Fibroblast of the aortic adventitia (primary cell): ENCODE measurements at regions not wholly inside any gene's neighbourhood (a gene's known extent, or its start where the extent isn't known, plus 50 kb on each side); places are given as distances from the start of the nearest gene placed in this dataset.
A peak's percentile ranks its signal among the peaks of the same experiment; 100 is the strongest.
"Not testable (repeated sequence)": the region's sequence is repeated elsewhere in the genome, so short reads cannot be mapped to it uniquely, and the experiment has no call there.

Experiments
- DNase-seq: peaks from one replicate; pipeline ENCODE4 v3.0.0-alpha.2; 2010; ENCODE audit warnings: low read depth
- H3K4me3 ChIP-seq: 2 replicates; pipeline ENCODE4 v1.5.1; 2011; ENCODE audit warnings: low read depth, mild to moderate bottlenecking, control low read depth, low read length, moderate library complexity
- CTCF ChIP-seq: IDR thresholded peaks from 2 replicates; pipeline ENCODE4 v1.5.1; 2011; ENCODE audit warnings: mild to moderate bottlenecking, low read length, control low read depth, inconsistent platforms; ENCODE audit not compliant: insufficient read depth

DNA sequence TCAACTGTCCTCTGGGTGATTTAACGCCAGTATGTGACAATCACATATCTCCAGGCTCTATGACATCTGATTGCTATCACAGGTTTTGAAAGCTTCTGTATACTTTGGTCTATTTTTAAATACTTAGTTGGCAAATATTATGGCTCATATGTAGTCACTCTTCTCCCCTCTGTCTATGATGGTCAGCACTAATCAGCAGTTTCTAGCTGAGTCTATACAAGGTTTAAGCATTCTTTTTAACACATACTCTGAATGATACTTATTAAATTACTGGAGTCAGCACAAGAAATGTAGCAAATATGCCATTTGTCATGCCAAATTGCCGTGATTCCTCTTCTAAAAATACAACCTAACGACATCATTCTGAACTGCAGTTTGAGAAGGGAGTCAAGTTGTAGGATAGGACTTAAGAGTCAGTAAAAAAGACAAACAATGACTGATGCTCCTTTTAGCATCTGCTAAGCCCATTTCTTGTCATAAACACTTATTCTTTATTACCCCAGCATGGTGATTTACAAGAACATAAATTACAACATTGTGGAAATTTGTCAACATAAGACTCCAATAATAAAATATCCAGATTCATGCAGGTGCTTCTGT, 947.8 kb downstream of the XPNPEP1 start:
- TF ChIP-seq CTCF = no peak
- no peak for DNase-seq

GRCh38 chr10:108970016-108970415, 953.3 kb downstream of the XPNPEP1 start:
- peak; percentile 21 for DNase-seq
- TF ChIP-seq CTCF = no peak
- H3K4me3 ChIP-seq = no peak overlapping the region

More for the DNA sequence above, 947.8 kb downstream of the XPNPEP1 start:
- H3K4me3 ChIP-seq = no peak overlapping the region

DNA sequence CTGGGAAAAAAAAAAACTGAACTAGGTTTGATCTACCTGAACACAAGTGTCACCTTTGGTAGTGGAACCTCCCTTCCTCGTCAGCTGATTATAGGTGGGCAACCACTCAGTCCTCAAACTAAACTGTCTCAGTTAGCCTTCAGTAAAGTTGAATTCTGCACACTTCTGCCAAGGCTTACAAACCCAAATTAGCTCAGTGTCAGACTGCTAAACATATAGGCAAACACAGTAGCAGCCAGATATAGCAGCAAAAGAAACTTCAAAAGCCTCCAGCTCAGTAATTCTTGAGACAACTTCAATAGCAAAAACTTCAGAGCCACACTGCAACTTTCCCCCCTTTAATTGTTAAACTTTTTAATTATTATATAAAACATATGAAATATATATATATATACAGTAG, 956.9 kb downstream of the XPNPEP1 start:
- no peak for TF ChIP-seq CTCF
- no peak for DNase-seq
- H3K4me3 ChIP-seq = no peak overlapping the region

- no peak overlapping the region for H3K4me3 ChIP-seq
- no peak for TF ChIP-seq CTCF
- no peak for DNase-seq
These were observed 957.3 kb downstream of the XPNPEP1 start for GRCh38 chr10:108966005-108966404.

GRCh38 chr10:108962172-108962571, 961.1 kb downstream of the XPNPEP1 start:
- TF ChIP-seq CTCF = no peak

DNA sequence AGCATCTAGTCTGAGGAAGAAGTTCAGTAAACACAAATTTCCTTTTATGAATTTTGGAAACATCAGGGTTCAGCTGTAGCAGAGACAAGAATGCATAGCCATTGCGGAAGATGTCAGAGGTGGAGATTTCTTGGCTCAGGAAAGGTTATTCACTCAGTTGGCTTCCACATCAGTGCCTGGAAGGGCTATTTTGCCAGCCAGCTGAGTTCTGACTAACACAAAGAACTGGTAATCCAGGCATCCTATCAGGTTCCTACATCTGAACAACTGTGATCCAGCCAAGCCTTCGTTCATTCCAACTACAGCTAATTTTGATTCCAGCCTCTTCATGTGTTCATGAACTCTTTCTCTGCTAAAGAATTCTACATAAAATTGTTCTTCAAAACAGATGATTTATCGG, 965.6 kb downstream of the XPNPEP1 start:
- peak; percentile 35 for DNase-seq
- TF ChIP-seq CTCF = no peak
- H3K4me3 ChIP-seq = no peak overlapping the region

More at GRCh38 chr10:108962172-108962571, 961.1 kb downstream of the XPNPEP1 start:
- no peak overlapping the region for H3K4me3 ChIP-seq
- no peak for DNase-seq

- no peak overlapping the region for H3K4me3 ChIP-seq
- no peak for TF ChIP-seq CTCF
- no peak for DNase-seq
These were observed 967.2 kb downstream of the XPNPEP1 start for GRCh38 chr10:108956149-108956548.

DNA sequence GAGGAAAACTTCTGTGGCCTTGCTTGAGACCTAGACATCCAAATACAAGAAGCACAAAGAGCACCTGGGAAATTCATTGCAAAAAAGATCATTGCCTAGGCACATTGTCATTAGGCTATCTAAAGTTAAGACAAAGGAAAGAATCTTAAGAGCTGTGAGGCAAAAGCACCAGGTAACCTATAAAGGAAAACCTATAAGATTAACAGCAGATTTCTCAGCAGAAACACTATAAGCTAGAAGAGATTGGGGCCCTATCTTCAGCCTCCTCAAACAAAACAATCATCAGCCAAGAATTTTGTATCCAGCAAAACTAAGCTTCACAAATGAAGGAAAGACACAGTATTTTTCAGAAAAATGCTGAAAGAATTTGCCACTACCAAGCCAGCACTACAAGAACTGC, 1003.3 kb downstream of the XPNPEP1 start:
- DNase-seq, H3K4me3 ChIP-seq: not testable (repeated sequence)
